CD8-positive, alpha-beta memory T cell (primary cell): ENCODE measurements at regions not wholly inside any gene's neighbourhood (a gene's known extent, or its start where the extent isn't known, plus 50 kb on each side); places are given as distances from the start of the nearest gene placed in this dataset.

Experiments used
- CTCF ChIA-PET: fragments of 350-600 bp; sonication (Branson Sonifier 250); formaldehyde crosslinking; loops from one replicate; lab custom pipeline; 2021; ENCODE audit warnings: antibody characterized with exemption; lab: Charles Lee
- POLR2A ChIA-PET: fragments of 350-600 bp; sonication (Branson Sonifier 250); formaldehyde crosslinking; loops from one replicate; lab custom pipeline; 2021; ENCODE audit warnings: antibody characterized with exemption; lab: Charles Lee
- DNase-seq, 5 donors: peaks; one replicate each; pipeline versions ENCODE4 v3.0.0 to v3.0.0-alpha.2; 2020 to 2022; ENCODE audit warnings: mixed read lengths in 1 of 5
- H3K27ac ChIP-seq: one replicate; pipeline ENCODE4 v1.7.0; 2013; ENCODE audit warnings: low read depth, mild to moderate bottlenecking, low read length, moderate library complexity
- H3K27me3 ChIP-seq: 2 replicates; pipeline ENCODE4 v1.7.0; 2013; ENCODE audit warnings: low read length, mild to moderate bottlenecking; ENCODE audit not compliant: insufficient read depth, poor library complexity, severe bottlenecking
- H3K36me3 ChIP-seq: 2 replicates; pipeline ENCODE4 v1.7.0; 2013; ENCODE audit warnings: mild to moderate bottlenecking, low read length, moderate library complexity; ENCODE audit not compliant: insufficient read depth
- H3K4me1 ChIP-seq: 2 replicates; pipeline ENCODE4 v1.7.0; 2013; ENCODE audit warnings: mild to moderate bottlenecking, low read length, moderate library complexity; ENCODE audit not compliant: insufficient read depth
- H3K4me3 ChIP-seq: 2 replicates; pipeline ENCODE4 v1.7.0; 2013; ENCODE audit warnings: mild to moderate bottlenecking, low read length
- H3K9me3 ChIP-seq: 2 replicates; pipeline ENCODE4 v1.7.0; 2013; ENCODE audit warnings: mild to moderate bottlenecking, low read length
- H3K27ac Mint-ChIP-seq, 8 donors: one replicate each; pipeline ENCODE4 v1.8.0; 2020 to 2021; ENCODE audit warnings: mixed read lengths in 8 of 8, mild to moderate bottlenecking in 6 of 8, inconsistent platforms in 3 of 8, moderate library complexity in 3 of 8
- H3K27me3 Mint-ChIP-seq, 2 donors: one replicate each; pipeline ENCODE4 v1.8.0; 2020 to 2021; ENCODE audit warnings: mixed read lengths in 2 of 2, mild to moderate bottlenecking in 1 of 2, moderate library complexity in 1 of 2
- H3K36me3 Mint-ChIP-seq, 3 donors: one replicate each; pipeline ENCODE4 v1.8.0; 2020 to 2021; ENCODE audit warnings: mixed read lengths in 3 of 3, inconsistent platforms in 1 of 3, mild to moderate bottlenecking in 1 of 3
- H3K4me1 Mint-ChIP-seq, 3 donors: one replicate each; pipeline ENCODE4 v1.8.0; 2020 to 2021; ENCODE audit warnings: mixed read lengths in 3 of 3, inconsistent platforms in 1 of 3, mild to moderate bottlenecking in 1 of 3
- H3K4me3 Mint-ChIP-seq, 7 donors: one replicate each; pipeline ENCODE4 v1.8.0; 2020 to 2021; ENCODE audit warnings: mixed read lengths in 7 of 7, mild to moderate bottlenecking in 6 of 7, moderate library complexity in 4 of 7, inconsistent platforms in 2 of 7
- H3K9me3 Mint-ChIP-seq, 5 donors: one replicate each; pipeline ENCODE4 v1.8.0; 2020 to 2022; ENCODE audit warnings: mixed read lengths in 5 of 5, mild to moderate bottlenecking in 3 of 5, moderate library complexity in 2 of 5, inconsistent platforms in 1 of 5

DNA sequence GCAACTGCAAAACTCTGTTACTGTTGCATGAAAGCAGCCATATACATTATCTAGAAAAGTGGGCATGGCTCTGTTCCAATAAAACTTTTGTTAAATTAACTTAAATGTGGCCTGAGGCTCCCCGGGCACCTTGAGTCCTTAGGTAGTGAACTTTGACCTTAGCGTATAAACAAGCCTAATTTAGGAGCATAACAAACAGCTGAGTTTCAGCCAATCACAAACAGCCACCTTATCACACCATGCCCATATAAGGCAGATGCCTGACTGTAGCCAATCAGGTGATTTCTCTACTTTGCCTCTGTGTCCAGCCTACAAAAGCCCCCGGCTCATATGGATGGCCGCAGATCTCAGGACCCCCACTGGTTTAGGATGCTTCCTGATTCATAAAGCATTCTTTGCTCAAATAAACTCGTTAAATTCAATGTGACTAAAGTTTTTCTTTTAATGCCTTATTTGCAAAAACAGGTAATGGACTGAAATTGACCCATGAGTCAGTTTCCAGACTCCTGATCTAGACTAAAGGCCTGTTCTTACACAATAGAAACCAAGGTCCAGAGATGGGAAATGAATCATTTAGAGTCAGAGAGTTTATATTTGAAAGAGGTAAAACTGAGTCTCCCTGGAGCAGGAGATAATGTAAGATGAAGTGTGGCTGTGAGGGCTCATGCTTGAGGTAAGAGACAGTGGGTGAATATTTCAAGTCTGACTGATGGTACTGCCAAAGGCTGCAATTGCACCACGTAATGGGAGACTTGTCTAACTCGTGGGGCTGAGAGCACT is 130.2 kb downstream of the FGF9 start:
- H3K9me3 ChIP-seq: no peaks in the 10 kb centered on the region

DNA sequence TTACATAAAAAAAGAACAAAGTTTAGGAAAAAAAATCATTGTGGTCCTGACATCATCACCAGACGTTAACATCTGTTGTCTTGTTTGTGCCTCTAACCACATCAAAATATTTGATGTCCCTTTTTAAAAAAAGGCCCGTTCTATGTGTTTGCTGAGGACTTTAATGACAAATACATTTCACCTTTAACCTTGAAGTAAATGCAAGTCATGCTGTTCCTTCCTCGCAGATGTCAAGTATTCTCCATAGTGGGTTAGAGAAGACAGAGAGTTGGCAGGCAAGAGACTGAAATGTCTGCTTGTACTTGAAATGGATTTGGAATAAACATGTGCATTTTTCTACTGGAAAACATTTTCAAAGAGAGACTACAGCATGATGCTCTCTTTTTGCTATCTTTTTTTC is 134.9 kb downstream of the FGF9 start:
- H3K36me3 Mint-ChIP-seq: no peaks in the 10 kb centered on the region
- H3K27ac Mint-ChIP-seq: no peak overlapping the region
- Histone ChIP-seq H3K4me3 (no peak overlapping the region), H3K27me3 (no peaks in the 10 kb centered on the region), H3K27ac (no peak overlapping the region), H3K4me1 (no peaks in the 10 kb centered on the region), H3K9me3 (no peaks in the 10 kb centered on the region), H3K36me3 (no peaks in the 10 kb centered on the region)
- H3K9me3 Mint-ChIP-seq: peaks cover 0 to 5% (median 0%) of the 10 kb centered on the region in 5 donors
- H3K4me1 Mint-ChIP-seq: no peaks in the 10 kb centered on the region
- ChIA-PET CTCF (no interaction called here), POLR2A (no interaction called here)
- H3K27me3 Mint-ChIP-seq: peaks cover 8 to 38% of the 10 kb centered on the region in 2 donors
- no peak overlapping the region for H3K4me3 Mint-ChIP-seq
- DNase-seq: no peak

More for the DNA sequence above, 130.2 kb downstream of the FGF9 start:
- no peak for DNase-seq
- Mint-ChIP-seq H3K4me1 (no peaks in the 10 kb centered on the region), H3K36me3 (no peaks in the 10 kb centered on the region), H3K9me3 (no peaks in the 10 kb centered on the region), H3K4me3 (no peak overlapping the region), H3K27me3 (peaks cover 4 to 7% of the 10 kb centered on the region in 2 donors), H3K27ac (no peak overlapping the region)
- H3K27ac ChIP-seq: no peak overlapping the region
- POLR2A ChIA-PET: no interaction called here
- H3K36me3 ChIP-seq: no peaks in the 10 kb centered on the region
- H3K4me3 ChIP-seq: no peak overlapping the region
- CTCF ChIA-PET: no interaction called here
- no peaks in the 10 kb centered on the region for H3K27me3 ChIP-seq
- no peaks in the 10 kb centered on the region for H3K4me1 ChIP-seq

DNA sequence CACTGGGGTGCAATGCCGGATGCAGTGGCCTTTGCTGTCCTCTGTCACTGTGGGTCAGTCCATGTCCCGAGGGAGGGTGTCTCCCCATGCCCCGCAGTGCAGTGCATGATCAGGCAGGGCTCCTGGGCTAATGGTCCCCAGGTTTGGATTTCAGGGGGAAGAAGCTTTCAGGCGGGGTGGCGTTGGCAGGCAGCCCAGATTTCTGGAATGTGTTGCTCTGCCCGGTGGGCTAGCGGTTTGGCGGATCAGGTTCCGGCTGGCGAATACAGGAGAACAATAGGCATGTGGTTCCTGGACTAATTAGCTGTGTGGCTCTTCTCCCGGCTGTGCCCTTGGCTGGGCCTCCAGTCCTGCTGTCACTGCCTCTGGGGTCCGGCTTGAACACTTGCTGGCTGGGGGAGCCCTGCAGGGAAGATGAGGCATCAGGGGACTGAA is 141.3 kb downstream of the FGF9 start:
- ChIA-PET POLR2A (no interaction called here), CTCF (no interaction called here)
- Histone ChIP-seq H3K27me3 (no peaks in the 10 kb centered on the region), H3K27ac (no peak overlapping the region), H3K4me3 (no peak overlapping the region), H3K4me1 (no peaks in the 10 kb centered on the region), H3K9me3 (no peaks in the 10 kb centered on the region), H3K36me3 (no peaks in the 10 kb centered on the region)
- no peaks in the 10 kb centered on the region for H3K36me3 Mint-ChIP-seq
- peaks cover 3 to 46% of the 10 kb centered on the region in 2 donors for H3K27me3 Mint-ChIP-seq
- no peak overlapping the region for H3K4me3 Mint-ChIP-seq
- peaks cover 0 to 6% (median 0%) of the 10 kb centered on the region in 5 donors for H3K9me3 Mint-ChIP-seq
- H3K27ac Mint-ChIP-seq: no peak overlapping the region
- DNase-seq: no peak
- no peaks in the 10 kb centered on the region for H3K4me1 Mint-ChIP-seq

DNA sequence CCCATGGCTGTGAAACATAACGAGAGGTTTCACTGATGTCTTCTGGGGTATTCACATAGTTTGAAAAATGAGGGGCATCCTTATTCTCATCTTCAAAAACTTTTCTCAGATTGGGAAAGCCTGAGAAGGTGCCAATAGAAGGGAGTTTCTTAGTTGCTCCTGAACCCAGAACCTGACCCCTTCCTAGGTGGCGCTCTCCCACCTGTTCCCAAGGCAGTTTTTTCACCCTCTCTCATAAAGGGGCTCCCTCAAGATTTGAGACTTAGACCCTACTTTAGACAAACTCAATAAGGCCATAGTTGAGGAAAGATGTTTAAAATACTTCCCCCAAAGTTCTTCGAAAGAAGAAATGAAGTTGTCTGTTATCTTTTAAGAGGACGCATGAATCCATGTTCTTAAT is 142.2 kb downstream of the FGF9 start:
- Mint-ChIP-seq H3K4me1 (no peaks in the 10 kb centered on the region), H3K27me3 (peaks cover 3 to 39% of the 10 kb centered on the region in 2 donors), H3K9me3 (peaks cover 0 to 5% (median 0%) of the 10 kb centered on the region in 5 donors), H3K36me3 (no peaks in the 10 kb centered on the region), H3K27ac (no peak overlapping the region), H3K4me3 (no peak overlapping the region)
- Histone ChIP-seq H3K4me3 (no peak overlapping the region), H3K27ac (no peak overlapping the region), H3K4me1 (no peaks in the 10 kb centered on the region), H3K36me3 (no peaks in the 10 kb centered on the region), H3K27me3 (no peaks in the 10 kb centered on the region), H3K9me3 (no peaks in the 10 kb centered on the region)
- POLR2A ChIA-PET: no interaction called here
- CTCF ChIA-PET: no interaction called here
- no peak for DNase-seq

DNA sequence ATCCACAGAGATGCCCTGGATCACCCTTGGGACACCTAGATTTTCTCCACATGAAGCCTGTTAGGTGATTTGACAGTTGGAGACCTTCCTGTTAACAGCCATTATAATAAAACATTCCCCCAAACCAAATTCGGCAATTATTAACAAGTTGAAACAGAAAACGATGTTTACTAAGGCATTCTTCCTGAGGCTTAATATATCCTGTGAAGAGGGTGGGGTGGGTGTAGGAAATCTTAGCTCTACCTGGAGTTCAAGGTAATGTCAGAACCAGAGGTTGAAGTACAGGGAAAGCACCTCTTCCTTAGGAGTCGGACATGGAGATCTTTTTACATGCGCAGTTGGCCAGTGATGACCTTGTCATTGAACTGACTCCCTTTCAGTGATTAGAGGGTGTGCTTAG is 143.0 kb downstream of the FGF9 start:
- Histone ChIP-seq H3K4me3 (no peak overlapping the region), H3K4me1 (no peaks in the 10 kb centered on the region), H3K27me3 (no peaks in the 10 kb centered on the region), H3K27ac (no peak overlapping the region), H3K9me3 (no peaks in the 10 kb centered on the region), H3K36me3 (no peaks in the 10 kb centered on the region)
- POLR2A ChIA-PET: no interaction called here
- CTCF ChIA-PET: no interaction called here
- H3K27ac Mint-ChIP-seq: no peak overlapping the region
- no peak for DNase-seq
- no peaks in the 10 kb centered on the region for H3K4me1 Mint-ChIP-seq
- H3K4me3 Mint-ChIP-seq: no peak overlapping the region
- no peaks in the 10 kb centered on the region for H3K36me3 Mint-ChIP-seq
- H3K27me3 Mint-ChIP-seq: peaks cover 3 to 34% of the 10 kb centered on the region in 2 donors
- H3K9me3 Mint-ChIP-seq: peaks cover 0 to 5% (median 0%) of the 10 kb centered on the region in 5 donors

DNA sequence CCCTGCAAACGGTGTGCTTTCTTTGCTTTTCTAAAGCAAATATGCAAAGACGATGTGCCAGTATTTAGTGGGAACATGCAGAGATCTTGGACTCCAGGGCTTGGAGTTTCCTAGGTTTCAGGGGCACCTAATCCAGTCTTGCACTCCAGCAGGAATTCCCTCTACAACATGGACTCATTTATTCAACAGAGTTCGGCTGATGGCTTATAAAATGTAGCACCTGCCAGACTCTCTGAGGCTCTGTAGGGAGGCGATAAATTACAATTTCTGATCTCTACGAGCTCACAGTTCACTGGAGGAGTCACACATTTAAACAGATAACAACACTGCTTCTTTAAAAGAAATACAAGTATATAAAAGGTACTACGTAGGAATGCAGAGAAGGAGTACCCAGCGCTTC is 143.7 kb downstream of the FGF9 start:
- ChIA-PET CTCF (no interaction called here), POLR2A (no interaction called here)
- H3K36me3 Mint-ChIP-seq: no peaks in the 10 kb centered on the region
- Histone ChIP-seq H3K27me3 (no peaks in the 10 kb centered on the region), H3K27ac (no peak overlapping the region), H3K9me3 (no peaks in the 10 kb centered on the region), H3K4me3 (no peak overlapping the region), H3K4me1 (no peaks in the 10 kb centered on the region), H3K36me3 (no peaks in the 10 kb centered on the region)
- no peaks in the 10 kb centered on the region for H3K4me1 Mint-ChIP-seq
- peak overlapping the region in 1 of 7 donors; percentile 8 for H3K4me3 Mint-ChIP-seq
- no peak overlapping the region for H3K27ac Mint-ChIP-seq
- peaks cover 0 to 5% (median 0%) of the 10 kb centered on the region in 5 donors for H3K9me3 Mint-ChIP-seq
- H3K27me3 Mint-ChIP-seq: peaks cover 1 to 32% of the 10 kb centered on the region in 2 donors
- DNase-seq: no peak

DNA sequence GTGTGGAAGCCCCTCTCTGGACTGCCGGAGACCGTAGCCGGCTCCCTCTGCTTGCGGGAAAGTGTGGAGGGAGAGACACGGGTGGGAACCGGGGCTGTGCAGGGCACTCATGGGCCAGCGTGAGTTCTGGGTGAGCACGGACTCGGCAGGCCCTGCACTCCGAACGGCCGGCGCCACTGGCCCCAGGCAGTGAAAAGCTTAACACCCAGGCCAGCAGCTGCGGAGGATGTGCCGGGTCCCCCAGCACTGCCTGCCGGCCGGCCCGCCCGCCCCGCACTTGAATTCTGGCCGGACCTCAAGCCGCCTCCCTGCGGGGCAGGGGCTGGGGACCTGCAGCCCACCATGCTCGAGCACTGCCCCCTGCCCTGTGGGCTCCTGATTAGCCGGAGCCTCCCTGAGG is 147.0 kb downstream of the FGF9 start:
- Mint-ChIP-seq H3K27ac (no peak overlapping the region), H3K36me3 (no peaks in the 10 kb centered on the region), H3K9me3 (peaks cover 0 to 3% (median 0%) of the 10 kb centered on the region in 5 donors), H3K4me1 (no peaks in the 10 kb centered on the region), H3K27me3 (peaks cover 3 to 12% of the 10 kb centered on the region in 2 donors), H3K4me3 (no peak overlapping the region)
- no peak overlapping the region for H3K27ac ChIP-seq
- H3K9me3 ChIP-seq: no peaks in the 10 kb centered on the region
- no peak for DNase-seq
- H3K4me1 ChIP-seq: no peaks in the 10 kb centered on the region
- no peaks in the 10 kb centered on the region for H3K36me3 ChIP-seq
- no peak overlapping the region for H3K4me3 ChIP-seq
- H3K27me3 ChIP-seq: no peaks in the 10 kb centered on the region
- ChIA-PET CTCF (no interaction called here), POLR2A (no interaction called here)

DNA sequence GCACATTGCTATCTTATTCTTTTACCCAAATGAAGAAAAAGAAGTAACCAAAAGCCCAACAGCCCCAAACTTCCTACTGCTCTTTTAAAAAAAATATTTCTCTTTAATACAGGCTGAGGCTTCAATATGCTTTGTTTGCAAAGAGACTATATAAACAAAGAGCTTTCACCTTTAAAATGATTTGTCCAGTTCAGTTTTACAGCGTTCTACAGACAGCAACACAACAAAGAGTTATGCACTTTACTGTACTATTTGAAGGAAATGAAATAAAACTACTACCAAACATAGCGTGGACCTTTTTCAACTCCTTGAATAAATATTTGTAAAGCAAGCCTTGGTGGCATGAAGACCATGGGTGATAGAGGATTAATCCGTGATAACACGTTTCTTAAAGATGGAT is 151.2 kb downstream of the FGF9 start:
- no peak overlapping the region for H3K4me3 Mint-ChIP-seq
- H3K27ac Mint-ChIP-seq: no peak overlapping the region
- peaks cover 3 to 4% of the 10 kb centered on the region in 2 donors for H3K27me3 Mint-ChIP-seq
- H3K9me3 Mint-ChIP-seq: no peaks in the 10 kb centered on the region
- H3K4me1 Mint-ChIP-seq: no peaks in the 10 kb centered on the region
- Histone ChIP-seq H3K4me1 (no peaks in the 10 kb centered on the region), H3K36me3 (no peaks in the 10 kb centered on the region), H3K27ac (no peak overlapping the region), H3K4me3 (no peak overlapping the region), H3K9me3 (no peaks in the 10 kb centered on the region), H3K27me3 (no peaks in the 10 kb centered on the region)
- POLR2A ChIA-PET: interaction anchor here (0.6 kb wide), 1 partner anchor 55 kb away, joined by 4 read pairs; no protein-coding TSS in a partner anchor
- DNase-seq: no peak
- CTCF ChIA-PET: no interaction called here
- H3K36me3 Mint-ChIP-seq: no peaks in the 10 kb centered on the region
